Prostate gland (tissue), 2 donors: ENCODE measurements at regions not wholly inside any gene's neighbourhood (a gene's known extent, or its start where the extent isn't known, plus 50 kb on each side); places are given as distances from the start of the nearest gene placed in this dataset.
A peak's percentile ranks its signal among the peaks of the same experiment; 100 is the strongest.

Experiments used
- DNase-seq: peaks from one replicate; pipeline ENCODE4 v3.0.0-alpha.2; 2019; ENCODE audit warnings: low spot score
- H3K27ac ChIP-seq, 2 donors: fragments of 200-600 bp; sonication (generic); 2 replicates each; pipeline ENCODE4 v1.5.1; 2017 to 2019
- H3K27me3 ChIP-seq: fragments of 200-600 bp; sonication (generic); replicated peaks from 2 replicates; pipeline ENCODE4 v1.5.1; 2019; ENCODE audit not compliant: insufficient read depth
- H3K36me3 ChIP-seq, 2 donors: fragments of 200-600 bp; sonication (generic); 1 replicate in 1 of 2; 2 replicates in 1 of 2; pipeline versions ENCODE4 v1.5.1 to v1.8.1; 2017 to 2019
- H3K4me1 ChIP-seq: fragments of 200-600 bp; sonication (generic); replicated peaks from 2 replicates; pipeline ENCODE4 v1.5.1; 2019
- H3K4me3 ChIP-seq, 2 donors: fragments of 200-600 bp; sonication (generic); 2 replicates each; pipeline ENCODE4 v1.5.1; 2017 to 2019
- H3K9me3 ChIP-seq: fragments of 200-600 bp; sonication (generic); 2 replicates; pipeline ENCODE4 v1.5.1; 2017
- CTCF ChIP-seq, 4 experiments: fragments of 200-600 bp in 2 of 4; fragments of 450-650 bp in 2 of 4; sonication (generic) in 2 of 4; IDR thresholded peaks; 1 replicate in 3 of 4; 2 replicates in 1 of 4; pipeline ENCODE4 v1.5.1; 2016 to 2019; ENCODE audit warnings: antibody characterized with exemption in 4 of 4, mild to moderate bottlenecking in 2 of 4, moderate library complexity in 2 of 4
- POLR2A ChIP-seq: fragments of 450-650 bp; IDR thresholded peaks from one replicate; pipeline ENCODE4 v1.6.1; 2016; ENCODE audit warnings: antibody characterized with exemption, mild to moderate bottlenecking
- POLR2AphosphoS5 ChIP-seq: sonication (generic); formaldehyde crosslinking; IDR thresholded peaks from one replicate; pipeline ENCODE4 v1.6.1; 2017; ENCODE audit warnings: antibody characterized with exemption
- WGBS: methylation state at CpG from one replicate; pipeline ENCODE4 v1.1.5; 2018; 5-methylcytosine and 5-hydroxymethylcytosine counted together
- intact Hi-C: fragments of 100-400 bp; cut with DNase I; formaldehyde crosslinking; loops from one replicate; pipeline ENCODE4 v1.14.2; 2022

GRCh38 chr10:50981904-50982303 lies 92.4 kb upstream of the PRKG1 start:
- Histone ChIP-seq H3K27ac (no peak overlapping the region), H3K4me3 (no peak overlapping the region), H3K9me3 (no peaks in the 10 kb centered on the region), H3K27me3 (no peaks in the 10 kb centered on the region), H3K36me3 (no peaks in the 10 kb centered on the region), H3K4me1 (no peaks in the 10 kb centered on the region)
- no peak for DNase-seq
- 83% methylated on average over 1 of the region's 1 CpG for WGBS
- intact Hi-C loops = no loop called here
- TF ChIP-seq POLR2A = no peak
- no peak for TF ChIP-seq POLR2AphosphoS5
- no peak for TF ChIP-seq CTCF (IDR thresholded peaks at IDR 0.05)

GRCh38 chr10:50982989-50983388 lies 91.3 kb upstream of the PRKG1 start:
- Histone ChIP-seq H3K27me3 (no peaks in the 10 kb centered on the region), H3K4me3 (no peak overlapping the region), H3K4me1 (no peaks in the 10 kb centered on the region), H3K27ac (no peak overlapping the region), H3K9me3 (no peaks in the 10 kb centered on the region), H3K36me3 (no peaks in the 10 kb centered on the region)
- no peak for TF ChIP-seq POLR2A
- no peak for TF ChIP-seq POLR2AphosphoS5
- TF ChIP-seq CTCF (IDR thresholded peaks at IDR 0.05) = no peak
- 38% methylated on average over 4 of the region's 4 CpGs for WGBS
- intact Hi-C loops = no loop called here
- no peak for DNase-seq

GRCh38 chr10:50987934-50988333 lies 86.4 kb upstream of the PRKG1 start:
- no peak for DNase-seq
- no peaks in the 10 kb centered on the region for H3K27me3 ChIP-seq
- H3K4me1 ChIP-seq = no peaks in the 10 kb centered on the region
- no peak for TF ChIP-seq POLR2AphosphoS5
- TF ChIP-seq POLR2A = no peak
- no peak for TF ChIP-seq CTCF (IDR thresholded peaks at IDR 0.05)
- WGBS = 79% methylated on average over 2 of the region's 2 CpGs
- H3K27ac ChIP-seq = no peak overlapping the region
- intact Hi-C loops = no loop called here
- no peaks in the 10 kb centered on the region for H3K9me3 ChIP-seq
- H3K36me3 ChIP-seq = no peaks in the 10 kb centered on the region
- H3K4me3 ChIP-seq = no peak overlapping the region

GRCh38 chr10:50988792-50989191 lies 85.5 kb upstream of the PRKG1 start:
- H3K4me1 ChIP-seq = no peaks in the 10 kb centered on the region
- no peaks in the 10 kb centered on the region for H3K9me3 ChIP-seq
- no peak for DNase-seq
- TF ChIP-seq CTCF (IDR thresholded peaks at IDR 0.05) = peak in 2 of 4 experiments; percentile 24 to 31
- TF ChIP-seq POLR2AphosphoS5 = no peak
- WGBS = 56% methylated on average over 4 of the region's 4 CpGs
- no peak overlapping the region for H3K4me3 ChIP-seq
- no peaks in the 10 kb centered on the region for H3K27me3 ChIP-seq
- no peaks in the 10 kb centered on the region for H3K36me3 ChIP-seq
- intact Hi-C loops = no loop called here
- H3K27ac ChIP-seq = no peak overlapping the region

- WGBS = 3% methylated on average over 49 of the region's 49 CpGs
- no peak for TF ChIP-seq POLR2AphosphoS5
- no peak for TF ChIP-seq CTCF (IDR thresholded peaks at IDR 0.05)
- TF ChIP-seq POLR2A = no peak
- DNase-seq = no peak
- Histone ChIP-seq H3K27me3 (no peaks in the 10 kb centered on the region), H3K9me3 (no peaks in the 10 kb centered on the region), H3K36me3 (no peaks in the 10 kb centered on the region), H3K27ac (peak overlapping the region in 1 of 2 donors; percentile 24), H3K4me3 (peak overlapping the region; percentile 38 to 40), H3K4me1 (no peaks in the 10 kb centered on the region)
- intact Hi-C loops = no loop called here
These were observed 83.5 kb upstream of the PRKG1 start for GRCh38 chr10:50990568-50991455.
